Activated T-helper 1 cell treated with anti-CD3 and anti-CD28 coated beads, Interleukin-2, amount 50 U/mL, for 16 hours (primary cell): ENCODE measurements at regions not wholly inside any gene's neighbourhood (a gene's known extent, or its start where the extent isn't known, plus 50 kb on each side); places are given as distances from the start of the nearest gene placed in this dataset.
"Not testable (repeated sequence)": the region's sequence is repeated elsewhere in the genome, so short reads cannot be mapped to it uniquely, and the experiment has no call there.

Experiments
- DNase-seq, 2 donors: peaks; one replicate each; pipeline ENCODE4 v3.0.0-alpha.2; 2020; ENCODE audit warnings: low read depth in 1 of 2, low spot score in 1 of 2

DNA sequence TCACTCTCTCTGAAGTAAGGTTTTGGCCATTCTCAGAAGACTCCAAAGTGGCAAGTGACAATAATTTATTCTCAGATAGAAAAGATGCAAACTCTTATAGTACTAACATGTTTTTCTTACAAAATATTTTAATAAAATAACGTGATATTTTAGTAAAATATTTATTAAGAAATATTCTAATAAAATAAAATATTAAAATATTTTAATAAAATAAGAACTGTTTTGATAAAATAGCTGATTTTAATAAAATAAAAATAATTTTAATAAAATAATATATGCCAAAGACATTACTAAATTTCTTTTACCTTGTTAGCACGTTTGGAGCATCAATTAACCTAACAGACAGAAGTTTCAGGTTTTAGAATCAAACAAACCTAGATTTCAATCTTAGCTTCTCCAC is 424.0 kb upstream of the NECTIN3 start:
- DNase-seq: no peak

DNA sequence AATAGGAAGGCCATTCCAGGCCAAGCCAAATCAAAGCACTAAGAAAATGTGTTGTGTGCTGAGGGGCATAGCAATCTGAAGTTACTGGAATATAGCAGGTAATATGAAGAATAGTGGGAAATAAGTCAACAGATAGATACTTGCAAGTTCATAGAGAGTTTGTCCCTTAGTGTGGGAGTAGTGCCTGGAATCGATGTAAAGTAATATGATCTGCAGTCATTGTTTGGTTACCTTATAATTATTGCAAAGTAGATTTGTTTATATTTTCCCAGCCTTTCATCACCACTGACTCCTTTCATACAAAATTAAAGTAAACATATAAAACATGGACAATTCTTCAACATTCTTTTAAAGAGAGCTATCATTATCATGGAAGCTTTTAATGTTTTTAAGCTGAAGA is 420.9 kb upstream of the NECTIN3 start:
- DNase-seq: no peak

DNA sequence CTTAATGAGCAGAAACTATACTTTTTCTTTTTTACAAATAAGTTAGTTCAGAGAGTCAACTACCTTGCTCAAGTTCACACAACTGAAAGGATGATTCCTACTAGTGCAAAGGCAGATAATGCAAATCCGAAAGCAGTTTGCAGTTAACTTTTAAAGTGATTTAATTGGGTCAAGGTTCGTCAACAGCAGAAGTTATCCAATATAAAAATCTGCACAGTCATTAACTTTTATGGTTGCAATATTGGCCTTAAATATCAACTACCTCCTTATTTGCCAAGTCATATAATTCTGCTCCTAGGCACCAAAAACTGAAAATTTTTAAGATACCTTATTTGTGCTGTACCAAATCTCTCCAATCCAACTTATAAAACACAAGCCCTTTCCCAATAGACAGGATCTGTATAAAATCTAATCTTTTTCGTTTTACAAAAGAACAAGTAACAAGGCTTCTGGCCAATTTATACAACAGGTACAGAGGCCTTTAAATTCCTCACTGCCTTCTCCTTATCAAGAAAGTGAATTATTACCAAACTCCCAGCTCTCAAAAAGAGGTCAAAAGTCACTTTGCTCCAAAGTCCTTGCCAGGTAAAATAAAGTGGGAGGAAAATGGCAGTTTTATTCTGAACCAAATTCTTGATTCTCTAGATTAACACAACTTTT is 416.6 kb upstream of the NECTIN3 start:
- no peak for DNase-seq

DNA sequence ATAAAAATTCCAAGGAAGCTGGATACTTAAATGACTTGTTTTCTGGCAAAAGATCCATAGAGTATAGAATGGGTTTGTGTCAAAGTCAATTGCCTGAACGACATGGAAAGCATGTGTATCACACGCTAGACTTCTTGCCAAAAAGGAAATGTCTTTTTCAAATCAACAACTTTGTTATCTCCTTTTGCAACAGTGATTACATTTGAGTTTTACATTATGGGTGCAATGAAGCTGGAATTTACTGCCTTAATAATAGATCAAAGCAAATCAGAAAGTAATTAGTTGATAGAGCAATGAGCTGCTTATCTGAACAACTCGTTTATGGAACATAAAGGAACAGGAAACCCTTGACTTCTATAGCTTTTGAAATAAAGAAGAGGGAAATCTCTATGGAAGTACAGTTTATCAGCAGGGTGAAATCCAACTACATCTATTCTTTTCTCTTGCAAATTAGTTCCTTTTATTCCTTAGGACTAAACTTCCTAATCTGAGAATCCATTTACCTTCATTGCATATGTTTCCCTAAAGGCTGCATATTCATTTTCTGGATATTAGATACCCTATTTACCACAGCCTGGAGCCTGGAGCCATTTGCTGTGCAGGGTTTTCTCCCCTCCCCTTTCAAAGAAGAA is 415.1 kb upstream of the NECTIN3 start:
- DNase-seq: no peak

DNA sequence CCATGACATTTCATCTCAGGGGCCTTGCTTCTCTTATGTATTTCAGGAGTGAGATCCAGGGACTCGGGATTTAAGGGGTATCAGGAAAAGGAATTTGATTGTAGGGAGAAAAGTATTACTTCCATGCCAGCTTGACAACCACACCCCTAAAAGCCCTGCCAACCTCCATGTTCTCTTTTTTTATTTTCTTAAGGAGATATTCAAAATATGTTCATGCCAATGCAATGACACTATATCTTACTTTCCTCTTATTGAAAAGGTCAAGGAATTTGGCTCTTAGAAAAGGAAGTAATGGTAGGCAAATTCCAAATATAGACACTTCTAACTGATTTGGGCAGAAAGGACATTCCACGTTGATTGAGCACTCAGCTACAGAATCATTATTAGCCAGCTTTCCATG is 407.5 kb upstream of the NECTIN3 start:
- no peak for DNase-seq

DNA sequence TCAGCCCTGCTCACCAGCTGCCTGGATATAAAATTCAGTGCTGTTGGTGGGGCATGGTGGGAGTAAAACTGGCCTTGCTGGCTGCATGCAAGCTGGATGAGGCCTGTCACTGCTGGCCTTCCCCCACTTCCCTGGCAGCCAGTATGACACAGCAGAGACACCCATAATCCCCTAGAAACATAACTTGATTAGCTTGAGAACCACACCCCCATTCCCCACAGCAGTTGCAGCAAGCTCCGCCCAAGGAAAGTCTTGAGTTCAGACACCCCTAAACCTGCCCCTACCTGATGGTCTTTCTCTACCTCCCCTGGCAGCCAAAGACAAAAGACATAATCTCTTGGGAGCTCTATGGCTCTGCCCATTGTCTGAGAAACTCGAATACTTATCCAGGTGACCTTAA is 405.1 kb upstream of the NECTIN3 start:
- DNase-seq: no peak

DNA sequence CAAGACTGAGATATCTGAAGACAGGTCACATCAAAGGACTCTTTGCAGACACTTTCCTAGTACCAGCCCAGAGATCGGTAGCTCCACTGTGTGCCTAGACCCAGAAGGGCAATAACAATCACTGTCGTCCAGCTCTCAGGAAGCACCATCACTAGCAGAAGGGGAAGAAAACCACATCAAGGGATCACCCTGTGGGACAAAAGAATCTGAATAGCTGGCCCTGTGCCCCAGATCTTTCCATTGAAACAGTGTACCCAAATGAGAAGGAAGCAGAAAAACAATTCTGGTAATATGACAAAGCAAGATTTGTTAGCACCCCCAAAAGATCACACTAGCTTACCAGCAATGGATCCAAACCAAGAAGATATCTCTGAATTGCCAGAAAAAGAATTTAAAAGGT is 404.4 kb upstream of the NECTIN3 start:
- no peak for DNase-seq

DNA sequence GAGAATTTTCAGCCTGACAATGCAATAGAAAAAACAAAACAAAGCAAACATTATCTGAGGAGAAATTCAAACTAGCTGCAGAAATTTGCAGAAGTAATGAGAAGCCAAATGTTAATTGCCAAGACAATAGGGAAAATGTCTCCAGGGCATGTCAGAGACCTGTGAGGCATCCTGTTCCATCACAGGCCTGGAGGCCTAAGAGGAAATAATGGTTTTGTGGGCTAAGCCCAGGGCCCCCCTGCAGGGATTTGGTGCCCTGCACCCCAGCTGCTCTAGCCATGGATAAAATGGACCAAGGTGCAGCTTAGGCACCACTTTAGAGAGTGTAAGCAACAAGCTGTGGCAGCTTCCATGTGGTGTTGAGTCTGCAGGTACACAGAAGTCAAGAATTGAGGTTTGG is 401.2 kb upstream of the NECTIN3 start:
- no peak for DNase-seq

DNA sequence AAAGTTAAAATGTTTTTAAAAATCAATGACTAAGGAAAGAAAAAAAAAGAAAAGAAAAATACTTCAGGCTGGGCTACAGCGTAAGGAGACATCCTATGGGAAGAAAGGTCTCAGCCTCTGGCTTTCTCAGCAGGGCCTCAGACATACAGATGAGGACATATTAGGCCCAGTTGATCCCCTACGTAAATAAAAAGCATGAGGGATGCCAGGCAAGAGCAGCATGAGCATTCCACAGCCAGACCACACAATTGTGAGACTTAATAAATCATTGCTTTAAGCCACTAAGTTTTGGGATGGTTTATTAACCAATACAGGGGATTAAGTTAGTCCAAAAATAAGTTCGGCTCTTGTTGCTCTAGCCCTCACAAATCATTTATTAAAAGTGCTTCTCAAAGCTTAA is 394.1 kb upstream of the NECTIN3 start:
- no peak for DNase-seq

DNA sequence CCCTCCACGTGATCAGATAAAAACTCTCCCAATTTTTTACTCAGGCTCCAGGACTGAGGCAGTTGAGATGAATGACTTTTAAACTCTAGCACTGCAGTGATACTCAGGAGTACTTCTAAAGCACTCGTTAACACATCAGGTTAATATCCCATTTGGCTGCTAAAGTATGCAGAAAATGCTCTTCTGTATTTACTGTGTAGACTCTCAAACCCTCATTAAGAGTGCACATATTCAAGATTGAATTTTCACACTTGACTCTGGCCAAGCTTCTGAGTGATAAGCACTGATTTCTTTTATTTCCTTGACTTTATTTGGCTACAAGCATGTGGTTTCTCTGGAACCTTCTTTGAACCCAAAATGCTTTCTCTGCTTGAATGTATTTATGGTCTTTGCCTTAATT is 392.3 kb upstream of the NECTIN3 start:
- no peak for DNase-seq

DNA sequence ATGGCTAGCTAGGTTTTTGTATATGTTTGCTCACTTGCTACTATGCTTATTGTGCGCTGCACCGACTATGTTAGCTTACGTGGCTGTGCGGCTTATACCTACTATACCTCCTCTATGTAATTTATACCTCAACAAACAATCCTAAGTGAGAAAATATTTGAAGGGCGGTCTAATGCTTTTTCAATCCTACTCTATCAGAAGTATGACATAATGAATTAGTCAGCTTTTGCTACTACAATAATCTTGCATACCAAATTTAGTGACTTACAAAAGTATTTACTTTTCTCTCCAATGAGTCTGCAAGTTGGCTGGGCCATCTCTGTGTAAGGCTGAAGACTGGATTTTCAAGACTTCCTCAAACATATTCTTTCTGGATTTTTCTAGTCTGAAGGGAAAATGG is 391.2 kb upstream of the NECTIN3 start:
- DNase-seq: no peak

DNA sequence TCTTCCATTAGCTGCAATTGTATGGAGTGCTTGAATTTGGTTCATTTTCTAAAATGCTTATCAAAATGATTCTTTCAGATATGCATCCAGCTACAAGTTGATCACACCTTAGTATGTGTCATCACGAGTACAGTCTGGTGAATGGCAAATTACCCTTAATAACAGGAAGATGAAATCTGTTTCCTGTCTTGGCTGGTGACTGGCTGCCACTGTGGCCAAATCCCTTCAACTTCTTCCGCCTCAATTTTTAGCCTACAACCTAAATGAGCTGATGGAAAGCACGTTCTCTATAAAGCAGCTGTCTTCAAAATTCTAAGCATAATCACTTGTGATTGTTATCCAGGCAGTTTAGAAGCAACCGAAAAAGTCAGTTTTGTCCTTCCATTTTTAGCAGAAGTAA is 387.1 kb upstream of the NECTIN3 start:
- no peak for DNase-seq

DNA sequence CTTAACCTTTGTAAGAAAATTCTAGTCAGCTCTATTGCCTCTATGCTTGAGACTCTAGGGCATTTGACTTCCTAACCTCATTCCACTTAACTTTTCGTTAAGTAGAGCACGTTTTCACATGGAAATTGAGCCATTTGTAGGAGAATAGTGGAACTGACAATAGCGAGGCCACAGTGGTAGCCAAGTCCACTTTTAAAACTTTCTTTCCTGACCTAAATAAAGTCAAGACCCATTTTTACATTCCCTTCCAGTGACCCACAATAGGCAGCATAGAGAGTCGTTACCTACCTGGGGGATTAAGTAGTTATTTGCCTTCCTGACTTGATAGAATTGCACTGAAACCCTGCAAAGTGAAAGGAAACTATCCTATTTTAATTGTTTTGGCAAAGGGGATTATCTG is 386.0 kb upstream of the NECTIN3 start:
- no peak for DNase-seq

DNA sequence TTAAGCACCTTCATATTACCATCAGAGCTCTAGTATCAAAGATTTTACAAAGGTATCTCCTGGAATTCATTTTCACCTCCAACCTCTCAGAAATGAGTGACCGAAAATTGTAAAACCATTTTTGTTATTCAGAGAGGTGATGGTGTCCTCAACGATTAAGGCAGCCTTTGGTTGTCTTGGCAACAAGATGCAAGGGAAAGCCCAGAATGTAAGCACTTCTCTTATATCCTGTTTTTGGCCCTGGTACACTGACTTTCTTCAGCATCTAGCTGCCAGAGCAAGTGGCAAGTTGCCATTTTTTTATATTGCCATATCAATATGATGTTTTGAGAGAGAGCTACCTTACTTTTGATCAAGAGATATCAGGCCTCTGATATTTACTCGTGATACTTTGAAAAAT is 384.9 kb upstream of the NECTIN3 start:
- no peak for DNase-seq

DNA sequence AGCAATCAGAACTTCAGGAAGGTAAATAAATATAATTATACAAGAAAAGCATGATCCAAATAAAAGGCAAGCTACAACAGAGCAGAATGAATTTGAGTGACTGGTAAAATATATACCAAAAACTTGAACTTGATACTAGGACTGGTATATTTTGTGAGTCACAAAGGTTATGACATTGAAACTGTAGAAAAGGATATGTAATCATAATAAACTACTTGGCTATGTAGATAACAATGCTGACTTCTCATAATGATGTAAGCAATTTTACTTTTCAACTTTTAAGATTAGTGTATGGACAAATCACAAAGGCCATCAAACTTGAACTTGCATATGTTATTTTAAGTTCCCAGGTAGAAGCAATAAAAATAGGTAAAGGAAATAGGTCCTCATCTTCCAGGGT is 384.5 kb upstream of the NECTIN3 start:
- DNase-seq: no peak

DNA sequence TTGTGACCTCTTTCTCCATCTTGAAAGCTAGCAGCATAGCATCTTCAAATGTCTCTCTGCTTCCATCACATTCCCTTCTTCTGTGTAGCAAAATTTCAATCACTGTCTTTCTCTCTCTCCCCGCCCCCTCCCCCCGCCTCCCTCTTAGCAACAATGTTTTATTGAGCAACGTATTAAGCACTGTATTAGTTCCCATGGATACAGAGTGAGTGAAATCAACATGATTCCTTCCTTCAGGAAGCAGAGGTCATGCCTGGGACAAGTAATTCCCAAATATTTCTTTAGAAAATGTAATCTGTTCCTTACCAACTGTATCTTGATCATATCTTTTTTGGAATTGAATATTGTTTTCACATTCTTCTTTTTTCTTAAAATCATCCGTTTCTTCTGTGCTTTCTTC is 373.7 kb upstream of the NECTIN3 start:
- DNase-seq: no peak

DNA sequence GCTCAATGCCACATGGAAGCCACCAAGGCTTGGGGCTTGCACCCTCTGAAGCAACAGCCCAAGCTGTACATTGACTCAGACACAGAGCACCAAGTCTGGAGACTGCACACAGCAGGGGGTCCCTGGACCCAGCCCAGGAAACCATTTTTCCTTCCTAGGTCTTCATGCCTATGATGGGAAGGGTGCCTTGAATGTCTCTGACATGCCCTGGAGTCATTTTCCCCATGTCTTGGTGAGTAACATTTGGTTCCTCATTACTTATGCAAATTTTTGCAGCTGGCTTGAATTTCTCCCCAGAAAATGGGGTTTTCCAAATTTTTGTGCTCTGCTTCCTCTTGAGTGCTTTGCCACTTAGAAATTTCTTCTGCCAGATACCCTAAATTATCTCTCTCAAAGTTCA is 367.3 kb upstream of the NECTIN3 start:
- not testable (repeated sequence) for DNase-seq

DNA sequence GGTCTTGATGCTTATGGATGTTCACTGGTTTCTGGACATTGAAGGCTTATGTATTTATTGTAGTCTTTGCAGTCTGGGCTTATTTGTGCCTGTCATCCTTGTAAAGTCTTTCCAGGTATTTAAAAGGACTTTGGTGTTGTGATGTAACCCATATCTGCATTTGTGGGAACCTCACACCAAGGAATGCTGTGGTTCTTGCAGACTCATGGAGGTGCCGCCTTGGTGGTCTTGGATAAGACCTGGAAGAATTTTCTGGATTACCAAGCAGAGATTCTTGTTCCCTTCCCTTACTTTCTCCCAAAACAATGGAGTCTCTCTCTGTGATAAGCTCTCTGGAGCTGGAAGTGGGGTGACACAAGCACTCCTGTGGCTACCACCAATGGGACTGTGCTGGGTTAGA is 363.5 kb upstream of the NECTIN3 start:
- DNase-seq: no peak

DNA sequence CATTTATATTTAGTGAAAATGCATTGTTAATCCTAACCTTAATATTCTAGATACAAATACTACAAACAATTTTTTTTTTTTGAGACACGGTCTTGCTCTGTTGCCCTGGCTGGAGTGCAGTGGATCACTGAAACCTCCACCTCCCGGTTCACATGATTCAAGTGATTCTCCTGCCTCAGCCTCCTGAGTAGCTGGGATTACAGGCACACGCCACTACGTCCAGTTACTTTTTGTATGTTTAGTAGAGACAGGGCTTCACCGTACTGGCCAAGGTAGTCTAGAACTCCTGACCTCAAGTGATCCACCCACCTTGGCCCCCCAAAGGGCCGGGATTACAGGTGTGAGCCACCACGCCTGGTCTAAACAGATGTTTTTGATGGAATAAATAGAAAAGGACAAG is 361.5 kb upstream of the NECTIN3 start:
- DNase-seq: no peak

DNA sequence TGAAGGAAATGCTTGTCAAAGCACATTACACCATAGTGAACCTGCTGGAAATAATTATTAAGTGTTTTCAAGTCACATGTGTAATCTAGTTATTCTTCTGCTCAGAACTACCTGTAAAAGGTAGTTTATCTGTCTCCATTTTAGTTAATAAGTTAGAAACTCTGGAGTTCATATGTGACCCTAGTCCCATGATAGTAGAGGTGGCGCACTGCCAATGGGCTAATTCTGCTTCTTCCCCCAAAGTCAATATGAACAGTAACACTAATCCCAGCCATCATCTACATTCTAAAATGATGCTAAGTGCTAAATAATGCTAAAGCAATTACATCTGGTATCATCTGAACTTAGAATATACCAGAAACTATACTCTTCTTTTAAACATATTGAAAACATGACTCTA is 361.0 kb upstream of the NECTIN3 start:
- no peak for DNase-seq

DNA sequence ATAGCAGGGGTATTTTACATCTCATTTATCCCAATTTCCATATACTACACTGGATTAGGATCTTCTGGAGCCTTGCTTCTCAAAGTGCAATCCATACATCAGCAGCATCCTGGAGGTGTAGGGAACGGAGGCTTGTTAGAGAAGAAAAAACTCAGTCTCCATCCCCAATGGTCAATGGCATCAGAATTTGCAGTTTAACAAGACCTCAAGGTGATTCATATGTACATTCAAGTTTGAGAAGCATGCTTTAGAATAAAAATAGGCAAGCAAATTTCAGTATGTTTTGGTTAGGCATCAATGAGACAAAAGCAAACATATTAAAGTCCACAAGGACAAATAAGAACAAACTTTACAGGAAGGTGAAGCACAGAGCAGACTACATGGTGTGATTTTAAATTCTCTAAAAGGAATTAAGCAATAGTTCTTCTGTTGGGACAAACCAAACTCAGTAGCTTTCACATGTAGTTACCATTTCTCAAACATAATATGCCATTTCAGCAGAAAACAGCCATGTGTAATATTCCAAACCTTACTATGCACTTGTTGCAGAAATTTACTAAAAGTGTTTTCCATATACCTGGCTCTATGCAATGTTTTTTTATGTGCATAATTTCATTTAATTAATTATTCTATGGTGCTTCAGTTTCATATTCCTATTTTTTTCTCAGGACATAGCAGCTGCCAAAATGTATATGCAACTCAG is 360.3 kb upstream of the NECTIN3 start:
- no peak for DNase-seq

DNA sequence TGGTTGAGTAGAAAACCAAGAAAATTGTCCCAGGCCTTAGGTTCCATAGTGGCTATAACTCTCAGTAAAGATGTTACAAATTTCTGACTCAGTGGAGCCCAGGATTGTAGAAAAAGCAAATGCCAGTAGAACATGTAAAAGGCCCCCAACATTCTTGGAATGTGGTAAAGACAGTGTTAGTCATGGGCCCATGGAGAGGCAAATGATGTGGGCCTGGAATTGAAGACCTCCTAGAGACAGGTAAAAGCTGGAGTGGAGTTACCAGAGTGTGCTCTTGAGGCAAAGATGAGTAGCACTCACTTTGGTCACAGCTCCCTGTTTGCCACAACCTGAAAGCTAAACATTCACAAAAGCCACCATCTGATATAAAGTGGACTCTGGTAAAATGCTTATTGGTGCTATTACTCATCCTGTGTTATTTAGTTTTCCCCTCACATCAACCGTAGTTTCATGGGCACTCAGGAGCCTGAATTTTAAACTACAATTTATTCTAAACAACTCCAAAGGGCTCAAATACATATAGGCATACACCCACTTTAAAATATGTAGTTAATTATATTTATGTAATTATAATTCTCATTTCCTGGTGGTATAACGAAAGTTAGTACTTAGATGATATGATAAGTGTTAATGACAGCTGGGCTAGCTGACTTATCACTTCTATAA is 359.6 kb upstream of the NECTIN3 start:
- DNase-seq: no peak
